ENCODE measurements at regions not wholly inside any gene's neighbourhood (a gene's known extent, or its start where the extent isn't known, plus 50 kb on each side); places are given as distances from the start of the nearest gene placed in this dataset.

DNA sequence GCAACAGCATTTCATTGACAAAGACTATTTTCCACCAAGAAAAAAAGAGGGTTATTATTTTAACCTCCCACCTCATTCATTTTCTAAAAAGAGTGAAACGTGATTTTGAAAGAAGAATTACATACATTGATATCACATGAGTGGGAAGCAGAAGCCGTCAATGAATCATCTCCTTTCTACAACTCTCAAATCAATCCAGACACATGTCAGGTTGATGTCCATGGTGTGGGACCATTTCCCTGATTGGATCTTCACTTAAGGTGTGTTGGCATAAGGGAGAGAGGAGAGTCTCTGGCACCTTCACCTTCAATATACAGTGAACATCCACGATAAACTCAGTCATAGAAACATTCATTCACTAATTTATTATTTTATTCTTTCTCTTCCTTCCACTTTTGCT lies 1095.1 kb downstream of the BCL11B start:
- no peaks in the 10 kb centered on the region for H3K27me3 ChIP-seq
- no peaks in the 10 kb centered on the region for H3K36me3 ChIP-seq
- H3K27ac ChIP-seq, result no peak overlapping the region
- H3K9me3 ChIP-seq (replicated peaks), result no peaks in the 10 kb centered on the region
- no peak overlapping the region for H3K4me3 ChIP-seq
- DNase-seq, result no peak
- no peaks in the 10 kb centered on the region for H3K4me1 ChIP-seq

DNA sequence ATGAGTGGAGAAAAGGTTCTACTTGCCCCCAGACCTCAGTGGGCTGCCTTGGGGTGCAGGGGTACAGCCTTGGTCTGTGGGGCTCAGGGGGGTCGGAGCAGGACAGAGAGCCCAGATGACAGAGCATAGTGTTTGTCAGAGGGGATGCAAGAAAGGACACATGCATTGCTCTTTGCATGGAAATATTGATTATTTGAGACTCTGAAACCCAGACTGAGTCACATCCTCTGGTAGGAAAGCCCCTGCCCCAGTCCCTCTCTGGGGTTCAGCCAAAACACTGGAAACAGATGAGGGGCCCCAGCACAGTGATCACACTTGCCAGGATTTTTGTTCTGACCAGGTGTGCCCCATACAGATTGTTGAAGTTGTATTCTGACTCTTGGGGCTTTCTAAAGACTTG lies 1094.4 kb downstream of the BCL11B start:
- H3K27me3 ChIP-seq, result no peaks in the 10 kb centered on the region
- H3K36me3 ChIP-seq, result no peaks in the 10 kb centered on the region
- H3K4me3 ChIP-seq, result no peak overlapping the region
- no peaks in the 10 kb centered on the region for H3K4me1 ChIP-seq
- no peaks in the 10 kb centered on the region for H3K9me3 ChIP-seq (replicated peaks)
- no peak for DNase-seq
- H3K27ac ChIP-seq, result no peak overlapping the region

DNA sequence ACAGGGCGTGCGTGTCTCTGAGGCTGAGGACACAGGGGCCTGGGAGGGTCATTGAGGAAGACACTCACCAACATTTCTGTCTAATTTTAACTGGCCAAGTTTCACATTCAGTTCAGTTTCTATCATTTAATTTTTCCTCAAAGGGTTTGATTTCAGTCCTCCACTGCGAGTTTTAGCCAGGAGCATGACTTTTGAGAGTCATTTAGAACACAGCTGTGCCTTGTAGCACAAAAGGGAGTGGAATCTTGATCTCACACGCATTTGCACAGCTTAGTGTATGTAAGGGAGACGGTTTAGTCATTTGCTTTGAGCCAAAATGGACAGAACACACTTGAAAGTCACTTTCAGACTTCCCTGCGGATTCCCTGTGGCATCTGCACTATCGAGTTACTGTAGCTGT lies 1090.8 kb downstream of the BCL11B start:
- no peaks in the 10 kb centered on the region for H3K36me3 ChIP-seq
- H3K4me3 ChIP-seq, result no peak overlapping the region
- no peak for DNase-seq
- H3K9me3 ChIP-seq (replicated peaks), result no peaks in the 10 kb centered on the region
- no peaks in the 10 kb centered on the region for H3K4me1 ChIP-seq
- H3K27ac ChIP-seq, result no peak overlapping the region
- H3K27me3 ChIP-seq, result no peaks in the 10 kb centered on the region

DNA sequence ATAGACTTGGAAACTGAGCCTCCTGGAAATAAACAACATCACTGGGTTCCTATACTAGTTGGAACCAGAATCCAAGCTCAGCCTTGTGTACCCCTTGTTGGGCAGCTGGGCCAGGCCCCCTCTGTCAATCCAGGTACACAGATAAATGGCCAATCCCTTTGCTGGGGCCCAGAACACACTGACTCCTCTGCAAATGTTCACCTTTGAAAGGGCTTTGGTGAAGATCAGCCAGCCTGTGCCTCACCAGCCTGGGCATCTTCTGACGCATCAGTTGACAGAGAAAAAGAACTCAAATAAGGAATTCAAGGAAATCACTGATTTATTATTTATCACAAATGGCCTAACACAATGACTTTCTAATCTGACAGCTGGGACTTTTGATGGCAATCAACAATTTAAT lies 1090.2 kb downstream of the BCL11B start:
- no peak for DNase-seq
- H3K9me3 ChIP-seq (replicated peaks), result no peaks in the 10 kb centered on the region
- no peak overlapping the region for H3K4me3 ChIP-seq
- no peak overlapping the region for H3K27ac ChIP-seq
- no peaks in the 10 kb centered on the region for H3K4me1 ChIP-seq
- H3K27me3 ChIP-seq, result no peaks in the 10 kb centered on the region
- no peaks in the 10 kb centered on the region for H3K36me3 ChIP-seq

DNA sequence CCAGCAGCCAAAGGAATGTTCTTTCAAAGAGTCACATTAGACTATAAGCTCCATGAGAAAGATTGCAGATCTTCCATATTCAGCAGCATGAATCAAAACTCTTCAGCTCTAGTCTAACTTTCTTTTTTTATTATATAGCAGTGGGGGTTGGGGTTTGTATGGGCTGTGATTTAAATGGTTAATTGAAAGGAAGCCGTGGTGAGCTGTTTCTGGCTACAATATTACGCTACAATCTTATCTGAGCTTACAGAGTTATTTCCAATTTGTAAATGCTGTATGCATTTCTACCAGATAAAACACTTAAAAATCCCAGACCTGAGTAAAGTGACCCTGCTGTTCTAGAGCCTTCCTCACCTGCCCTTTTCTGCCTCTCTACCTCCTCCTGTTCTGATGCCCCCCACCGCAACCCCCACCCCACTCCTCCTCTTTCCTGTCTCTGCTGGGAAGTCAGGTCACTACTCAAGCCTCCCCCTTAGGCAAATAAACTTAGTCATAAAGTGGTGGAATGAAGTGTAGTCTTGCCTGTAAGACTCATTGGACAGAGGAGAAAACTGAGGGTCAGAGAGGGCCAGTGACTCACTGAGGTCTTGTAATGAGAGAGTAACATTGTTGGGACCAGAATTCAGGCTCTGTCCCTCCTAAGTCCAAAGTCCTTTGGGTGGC lies 1089.5 kb downstream of the BCL11B start:
- Histone ChIP-seq H3K27me3 (no peaks in the 10 kb centered on the region), H3K4me1 (no peaks in the 10 kb centered on the region), H3K36me3 (no peaks in the 10 kb centered on the region), H3K9me3 (replicated peaks) (no peaks in the 10 kb centered on the region), H3K27ac (no peak overlapping the region), H3K4me3 (no peak overlapping the region)
- DNase-seq, result no peak

DNA sequence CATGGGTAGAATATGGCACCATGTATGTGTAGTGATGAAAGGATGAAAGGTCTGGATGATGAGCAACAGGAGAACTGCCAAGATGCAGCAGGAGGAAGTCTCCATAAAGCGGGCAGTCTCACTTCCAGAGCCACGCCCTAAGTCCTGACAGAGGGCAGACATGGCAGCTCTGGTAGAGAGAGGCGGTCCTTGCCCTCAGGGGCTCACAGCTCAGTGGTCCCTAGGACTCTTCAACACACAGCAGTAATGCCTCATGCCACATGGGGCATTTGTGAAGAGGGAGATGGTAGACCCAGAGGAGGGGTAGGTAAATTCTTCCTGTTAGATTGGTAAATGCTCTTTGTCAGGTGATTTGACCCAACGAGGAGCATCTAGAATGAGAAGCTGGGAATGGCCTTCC lies 1088.4 kb downstream of the BCL11B start:
- Histone ChIP-seq H3K9me3 (replicated peaks) (no peaks in the 10 kb centered on the region), H3K4me3 (no peak overlapping the region), H3K27ac (no peak overlapping the region), H3K27me3 (no peaks in the 10 kb centered on the region), H3K36me3 (no peaks in the 10 kb centered on the region), H3K4me1 (no peaks in the 10 kb centered on the region)
- DNase-seq, result no peak

DNA sequence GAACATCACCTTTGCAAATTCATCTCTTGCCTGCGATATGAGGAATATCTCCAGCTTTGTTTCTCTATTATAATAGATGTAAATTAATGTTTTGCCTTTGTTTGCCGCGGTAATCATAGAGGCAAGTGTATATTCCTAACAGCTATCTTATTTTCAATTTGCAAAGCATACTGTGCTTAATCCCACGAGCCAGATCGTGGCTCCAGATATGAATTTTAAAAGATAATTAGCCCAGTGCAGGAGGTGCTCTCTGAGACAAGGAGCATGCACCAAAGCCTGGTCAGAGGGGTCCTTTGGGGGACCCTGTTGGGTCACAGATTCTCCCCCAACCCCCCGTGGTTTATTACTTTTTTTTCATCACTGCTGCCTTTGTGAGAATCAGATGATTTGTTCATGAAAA lies 1087.5 kb downstream of the BCL11B start:
- Histone ChIP-seq H3K36me3 (no peaks in the 10 kb centered on the region), H3K27me3 (no peaks in the 10 kb centered on the region), H3K9me3 (replicated peaks) (no peaks in the 10 kb centered on the region), H3K4me3 (no peak overlapping the region), H3K27ac (no peak overlapping the region), H3K4me1 (no peaks in the 10 kb centered on the region)
- no peak for DNase-seq

DNA sequence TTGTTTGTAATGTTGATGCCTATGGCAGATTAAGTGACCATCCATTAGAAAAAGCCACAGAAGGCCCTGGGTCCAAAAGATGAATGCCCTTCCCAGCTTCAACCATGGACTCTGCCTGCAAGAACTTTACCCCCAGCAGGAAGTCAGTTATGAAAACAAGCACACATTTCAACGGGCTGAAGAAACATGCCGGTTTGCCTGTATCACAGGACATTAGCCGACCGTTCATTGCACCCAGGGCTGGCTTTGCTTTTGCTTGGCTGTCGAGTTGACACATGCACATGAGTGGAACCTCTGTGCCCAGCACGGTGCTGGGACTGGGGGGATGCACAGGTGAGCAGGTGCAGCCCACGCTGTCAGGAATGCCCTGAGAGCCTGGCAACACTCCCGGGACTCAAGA lies 1087.0 kb downstream of the BCL11B start:
- H3K27ac ChIP-seq, result no peak overlapping the region
- H3K4me1 ChIP-seq, result no peaks in the 10 kb centered on the region
- H3K9me3 ChIP-seq (replicated peaks), result no peaks in the 10 kb centered on the region
- H3K27me3 ChIP-seq, result no peaks in the 10 kb centered on the region
- no peak for DNase-seq
- H3K4me3 ChIP-seq, result no peak overlapping the region
- H3K36me3 ChIP-seq, result no peaks in the 10 kb centered on the region

DNA sequence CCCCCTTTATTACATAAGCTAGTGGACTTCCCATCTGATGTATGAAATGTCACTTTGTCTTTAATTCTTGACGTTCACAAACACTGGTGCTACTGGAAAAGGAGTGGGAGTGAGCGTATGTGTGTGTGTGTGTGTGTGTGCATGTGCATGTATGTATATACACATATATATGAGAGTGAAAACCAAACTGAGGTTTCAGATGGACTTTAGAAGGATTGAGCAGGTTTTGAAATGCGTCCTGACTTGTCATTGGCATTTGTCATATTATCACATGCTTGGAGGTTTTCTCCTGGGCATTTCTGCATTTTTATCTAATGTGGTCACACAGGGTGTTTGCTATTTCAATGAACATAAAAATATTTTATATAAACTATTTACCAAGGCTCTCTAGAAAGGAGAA lies 1085.9 kb downstream of the BCL11B start:
- Histone ChIP-seq H3K4me3 (no peak overlapping the region), H3K4me1 (no peaks in the 10 kb centered on the region), H3K27ac (no peak overlapping the region), H3K36me3 (no peaks in the 10 kb centered on the region), H3K9me3 (replicated peaks) (no peaks in the 10 kb centered on the region), H3K27me3 (no peaks in the 10 kb centered on the region)
- DNase-seq, result no peak

DNA sequence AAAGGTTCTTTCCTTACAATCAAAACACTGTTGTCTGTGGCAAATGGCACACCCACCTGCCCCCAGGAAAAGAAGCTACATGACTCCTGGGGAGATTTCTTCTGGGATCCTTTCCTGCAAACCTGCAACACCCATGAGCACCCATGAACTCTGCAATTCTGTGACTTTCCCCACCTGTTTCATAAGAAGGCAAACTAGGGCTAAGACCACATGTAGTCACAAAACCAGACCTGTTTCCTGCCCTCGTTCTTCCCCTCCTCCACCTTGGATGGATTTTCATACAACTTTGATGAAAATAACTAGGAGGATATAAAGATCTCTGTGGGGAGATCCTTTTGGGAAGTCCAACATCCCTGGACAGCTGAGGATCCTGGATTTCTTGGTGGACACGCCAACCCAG lies 1084.7 kb downstream of the BCL11B start:
- H3K27me3 ChIP-seq, result no peaks in the 10 kb centered on the region
- no peaks in the 10 kb centered on the region for H3K9me3 ChIP-seq (replicated peaks)
- DNase-seq, result no peak
- no peaks in the 10 kb centered on the region for H3K4me1 ChIP-seq
- H3K4me3 ChIP-seq, result no peak overlapping the region
- no peaks in the 10 kb centered on the region for H3K36me3 ChIP-seq
- H3K27ac ChIP-seq, result no peak overlapping the region

DNA sequence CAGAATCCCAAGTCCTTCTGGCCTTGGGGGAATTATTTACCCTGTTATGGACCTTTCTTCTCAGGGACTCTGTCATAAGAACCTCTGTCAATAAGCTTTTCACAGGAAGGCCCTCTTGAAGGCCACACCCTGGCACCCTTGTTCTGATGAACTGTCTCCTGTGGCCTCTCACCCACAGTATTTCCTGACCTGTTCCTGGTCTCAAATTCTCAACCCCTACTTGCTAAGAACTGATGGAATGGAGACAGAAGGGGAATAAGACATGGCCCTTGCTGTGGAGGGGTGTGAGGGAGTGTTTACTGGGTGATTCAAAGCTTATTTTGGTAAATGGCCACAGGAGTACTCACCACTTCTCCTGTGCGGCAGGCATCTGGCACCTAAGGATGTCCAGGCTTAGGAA lies 1082.9 kb downstream of the BCL11B start:
- no peak overlapping the region for H3K27ac ChIP-seq
- no peaks in the 10 kb centered on the region for H3K27me3 ChIP-seq
- H3K9me3 ChIP-seq (replicated peaks), result no peaks in the 10 kb centered on the region
- H3K4me1 ChIP-seq, result no peaks in the 10 kb centered on the region
- no peak overlapping the region for H3K4me3 ChIP-seq
- H3K36me3 ChIP-seq, result no peaks in the 10 kb centered on the region
- no peak for DNase-seq

DNA sequence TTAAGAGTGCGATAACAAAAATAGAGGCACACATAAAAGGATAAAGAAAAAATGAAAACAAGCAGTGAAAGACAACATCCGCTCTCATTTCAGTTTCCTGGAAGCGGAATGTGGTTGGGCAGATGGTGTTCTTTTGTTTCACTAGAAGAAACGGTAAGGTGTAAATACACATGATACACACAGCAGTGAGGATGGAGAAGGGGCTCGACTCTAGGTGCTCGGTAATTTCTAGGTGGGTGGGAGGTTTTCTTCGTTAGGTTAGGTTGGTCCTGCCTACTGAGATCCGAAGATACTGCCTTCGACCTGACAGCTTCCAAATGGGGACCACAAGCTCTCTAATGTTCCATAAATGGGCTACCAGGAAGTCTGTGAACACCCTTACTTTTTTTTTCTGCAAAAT lies 1082.5 kb downstream of the BCL11B start:
- Histone ChIP-seq H3K4me3 (no peak overlapping the region), H3K36me3 (no peaks in the 10 kb centered on the region), H3K27ac (no peak overlapping the region), H3K4me1 (no peaks in the 10 kb centered on the region), H3K27me3 (no peaks in the 10 kb centered on the region), H3K9me3 (replicated peaks) (no peaks in the 10 kb centered on the region)
- DNase-seq, result no peak

DNA sequence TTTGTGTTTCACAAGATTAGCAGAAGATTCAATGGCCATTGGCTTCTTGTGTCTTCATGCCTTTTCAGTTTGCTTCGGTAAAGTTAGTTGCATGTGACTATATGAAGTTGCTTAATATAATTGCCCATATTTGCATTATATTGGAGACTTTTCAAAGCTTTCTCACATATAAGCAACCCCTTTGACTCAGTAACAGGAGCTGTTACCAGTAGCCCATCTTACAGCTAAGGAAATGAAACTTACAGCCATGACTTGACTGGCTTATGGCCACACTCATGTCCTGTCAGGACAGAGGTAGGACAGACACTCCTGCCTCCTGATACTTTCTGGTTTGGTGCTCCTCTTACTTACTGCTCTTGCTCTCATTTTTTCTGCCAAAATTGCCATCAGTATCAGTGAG lies 1082.1 kb downstream of the BCL11B start:
- no peak overlapping the region for H3K4me3 ChIP-seq
- no peaks in the 10 kb centered on the region for H3K27me3 ChIP-seq
- H3K27ac ChIP-seq, result no peak overlapping the region
- H3K9me3 ChIP-seq (replicated peaks), result no peaks in the 10 kb centered on the region
- DNase-seq, result no peak
- H3K4me1 ChIP-seq, result no peaks in the 10 kb centered on the region
- no peaks in the 10 kb centered on the region for H3K36me3 ChIP-seq

DNA sequence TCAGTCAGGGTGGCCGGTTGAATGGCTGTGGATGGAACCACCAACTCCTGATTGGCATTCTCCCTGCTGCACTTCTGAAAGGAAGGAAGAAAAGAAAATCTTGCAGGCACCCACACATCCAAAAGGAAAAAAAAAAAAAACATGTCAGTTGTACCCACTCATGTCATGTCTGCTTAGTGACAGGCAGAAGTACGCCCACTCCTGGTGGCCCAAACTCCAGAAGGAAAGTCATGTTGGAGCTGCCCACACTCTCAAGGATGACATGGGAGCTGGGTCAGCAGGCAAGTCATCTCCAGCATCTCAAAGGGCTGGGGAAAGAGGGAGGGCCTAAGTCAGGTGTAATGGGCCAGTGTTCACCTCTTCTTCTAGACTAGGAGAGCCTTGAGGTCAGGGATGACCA lies 1079.1 kb downstream of the BCL11B start:
- no peaks in the 10 kb centered on the region for H3K27me3 ChIP-seq
- H3K36me3 ChIP-seq, result no peaks in the 10 kb centered on the region
- no peak overlapping the region for H3K27ac ChIP-seq
- H3K4me3 ChIP-seq, result no peak overlapping the region
- no peak for DNase-seq
- no peaks in the 10 kb centered on the region for H3K4me1 ChIP-seq
- H3K9me3 ChIP-seq (replicated peaks), result no peaks in the 10 kb centered on the region

DNA sequence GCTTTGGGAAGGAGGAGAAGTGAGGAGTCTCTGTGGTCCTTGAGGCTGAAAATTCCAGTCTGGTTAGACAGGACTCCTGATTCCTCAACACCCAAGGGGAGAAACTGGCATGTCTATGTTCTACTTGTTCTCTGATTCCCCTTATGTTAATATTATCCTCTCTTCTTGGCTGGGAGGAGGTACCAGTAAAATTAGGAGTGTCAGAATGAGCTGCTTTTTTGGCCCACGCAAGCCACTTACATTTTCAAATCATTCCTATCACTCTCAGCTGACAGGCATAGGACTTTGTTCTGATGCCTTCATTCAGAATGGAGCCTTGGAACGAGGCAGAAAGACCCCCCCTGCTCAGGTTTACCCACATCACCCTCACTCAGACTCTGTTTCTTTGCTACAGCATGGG lies 1077.2 kb downstream of the BCL11B start:
- Histone ChIP-seq H3K4me3 (no peak overlapping the region), H3K36me3 (no peaks in the 10 kb centered on the region), H3K27me3 (no peaks in the 10 kb centered on the region), H3K4me1 (no peaks in the 10 kb centered on the region), H3K9me3 (replicated peaks) (no peaks in the 10 kb centered on the region), H3K27ac (no peak overlapping the region)
- no peak for DNase-seq

DNA sequence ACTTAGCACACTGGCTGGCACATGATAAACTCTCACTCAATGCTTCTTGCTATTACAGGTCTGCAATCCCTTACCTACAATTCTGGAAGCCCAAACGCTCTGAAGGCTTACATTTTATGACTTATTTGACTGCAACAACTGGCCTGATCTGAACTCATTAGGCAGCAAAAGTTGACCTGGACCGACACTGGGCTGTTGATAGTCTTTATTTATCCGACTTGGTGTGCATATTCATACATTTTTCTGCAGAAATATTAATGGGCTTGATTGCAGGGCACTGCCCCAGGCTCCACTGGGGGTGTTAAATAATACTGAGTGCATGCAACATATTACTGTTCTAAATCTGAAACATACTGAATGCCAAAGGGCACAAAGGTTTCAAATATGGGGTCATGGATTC lies 1076.7 kb downstream of the BCL11B start:
- H3K27me3 ChIP-seq, result no peaks in the 10 kb centered on the region
- H3K4me1 ChIP-seq, result no peaks in the 10 kb centered on the region

More for the DNA sequence above, 1076.7 kb downstream of the BCL11B start:
- H3K27ac ChIP-seq, result no peak overlapping the region
- H3K9me3 ChIP-seq (replicated peaks), result no peaks in the 10 kb centered on the region
- DNase-seq, result no peak
- H3K4me3 ChIP-seq, result no peak overlapping the region
- H3K36me3 ChIP-seq, result no peaks in the 10 kb centered on the region
